ENCODE measurements at regions not wholly inside any gene's neighbourhood (a gene's known extent, or its start where the extent isn't known, plus 50 kb on each side); places are given as distances from the start of the nearest gene placed in this dataset.

DNA sequence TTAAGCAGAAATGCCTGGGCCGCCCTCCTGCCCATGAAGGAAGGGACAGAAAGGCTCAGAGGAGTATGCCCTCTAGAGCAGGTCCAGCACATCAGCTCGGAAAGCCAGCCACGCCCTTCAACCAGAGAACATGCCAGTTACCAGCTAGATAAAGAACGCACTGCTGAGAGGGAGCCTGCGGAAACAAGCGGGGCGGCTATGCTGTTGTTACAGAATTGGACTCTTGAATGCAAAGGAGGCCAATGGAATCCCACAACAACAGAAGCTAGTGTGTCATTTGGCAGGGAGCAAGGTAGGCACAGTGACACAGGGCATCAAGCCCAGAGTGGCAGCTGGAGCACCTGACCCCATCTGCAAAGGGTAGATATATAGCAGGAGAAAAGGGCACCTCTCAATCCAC, 242.9 kb upstream of the ID2 start:
- no peak for TF ChIP-seq EZH2 (IDR thresholded peaks at IDR 0.05)
- TF ChIP-seq, protein P1, sequence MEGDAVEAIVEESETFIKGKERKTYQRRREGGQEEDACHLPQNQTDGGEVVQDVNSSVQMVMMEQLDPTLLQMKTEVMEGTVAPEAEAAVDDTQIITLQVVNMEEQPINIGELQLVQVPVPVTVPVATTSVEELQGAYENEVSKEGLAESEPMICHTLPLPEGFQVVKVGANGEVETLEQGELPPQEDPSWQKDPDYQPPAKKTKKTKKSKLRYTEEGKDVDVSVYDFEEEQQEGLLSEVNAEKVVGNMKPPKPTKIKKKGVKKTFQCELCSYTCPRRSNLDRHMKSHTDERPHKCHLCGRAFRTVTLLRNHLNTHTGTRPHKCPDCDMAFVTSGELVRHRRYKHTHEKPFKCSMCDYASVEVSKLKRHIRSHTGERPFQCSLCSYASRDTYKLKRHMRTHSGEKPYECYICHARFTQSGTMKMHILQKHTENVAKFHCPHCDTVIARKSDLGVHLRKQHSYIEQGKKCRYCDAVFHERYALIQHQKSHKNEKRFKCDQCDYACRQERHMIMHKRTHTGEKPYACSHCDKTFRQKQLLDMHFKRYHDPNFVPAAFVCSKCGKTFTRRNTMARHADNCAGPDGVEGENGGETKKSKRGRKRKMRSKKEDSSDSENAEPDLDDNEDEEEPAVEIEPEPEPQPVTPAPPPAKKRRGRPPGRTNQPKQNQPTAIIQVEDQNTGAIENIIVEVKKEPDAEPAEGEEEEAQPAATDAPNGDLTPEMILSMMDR (IDR thresholded peaks at IDR 0.05), result no peak
- TF ChIP-seq EZH2phosphoT487 (IDR thresholded peaks at IDR 0.05), result no peak
- Histone ChIP-seq H2AFZ (replicated peaks) (no peak overlapping the region), H3K27me3 (no peaks in the 10 kb centered on the region), H3F3A (ENCODE audit: low read depth) (no peaks in the 10 kb centered on the region), H3K36me3 (no peaks in the 10 kb centered on the region), H3K79me2 (ENCODE audit: low read depth) (no peaks in the 10 kb centered on the region), H3K9ac (no peak overlapping the region), H3K4me2 (no peak overlapping the region), H3K4me3 (no peak overlapping the region), H3K27ac (no peak overlapping the region), H3K4me1 (no peaks in the 10 kb centered on the region), H3K9me3 (ENCODE audit: low read depth) (no peaks in the 10 kb centered on the region), H4K20me1 (ENCODE audit: low read depth) (no peaks in the 10 kb centered on the region)
- peaks cover 6% of the 10 kb centered on the region for H3K27me3 Mint-ChIP-seq (ENCODE audit: insufficient read depth, low read depth)
- H3K36me3 Mint-ChIP-seq, result peaks cover 2% of the 10 kb centered on the region
- H3K27ac Mint-ChIP-seq, result no peak overlapping the region
- H3K4me1 Mint-ChIP-seq, result no peaks in the 10 kb centered on the region
- H3K9me3 Mint-ChIP-seq, result peaks cover 13% of the 10 kb centered on the region
- no peak overlapping the region for H3K4me3 Mint-ChIP-seq
- DNase-seq (ENCODE audit: low spot score), result no peak

DNA sequence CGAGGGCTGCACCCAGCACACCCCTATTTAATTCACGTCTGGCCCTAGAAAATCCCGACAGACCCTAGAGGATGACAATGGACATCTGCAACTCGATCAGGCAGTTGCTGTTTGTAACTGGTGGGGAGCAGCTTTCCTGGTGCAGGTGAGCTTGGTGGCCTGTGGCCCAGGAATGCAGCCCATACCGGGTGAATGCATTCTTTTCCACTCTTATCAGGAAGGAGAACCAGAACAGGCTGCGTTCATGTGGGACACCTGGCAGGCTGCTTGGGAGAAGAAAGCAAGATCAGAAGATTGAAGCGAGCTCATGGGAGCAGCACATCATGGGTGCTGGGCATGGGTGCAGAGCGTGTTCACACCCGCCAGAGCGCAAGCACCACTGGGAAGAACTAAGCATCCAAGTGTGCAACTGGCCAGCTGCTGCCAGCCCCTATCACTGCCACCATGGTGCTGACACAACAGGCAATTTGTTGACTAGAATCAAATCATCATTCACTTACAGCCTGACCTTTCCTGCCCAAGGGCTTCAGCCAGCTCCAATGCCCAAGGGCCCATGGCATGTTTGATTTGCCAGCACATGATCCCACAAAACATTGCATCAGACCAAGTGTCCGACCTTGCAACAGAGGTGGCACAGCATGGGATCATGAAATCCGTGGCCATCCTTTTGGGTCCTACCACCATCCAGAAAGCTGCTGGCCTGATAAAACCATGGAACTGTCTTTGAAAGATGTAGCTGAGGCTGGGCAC, 241.7 kb upstream of the ID2 start:
- peaks cover 6% of the 10 kb centered on the region for H3K27me3 Mint-ChIP-seq (ENCODE audit: insufficient read depth, low read depth)
- Histone ChIP-seq H3K4me1 (peaks cover 6% of the 10 kb centered on the region), H4K20me1 (ENCODE audit: low read depth) (no peaks in the 10 kb centered on the region), H3K4me3 (no peak overlapping the region), H3K9me3 (ENCODE audit: low read depth) (no peaks in the 10 kb centered on the region), H3K27ac (no peak overlapping the region), H3K27me3 (no peaks in the 10 kb centered on the region), H3K9ac (no peak overlapping the region), H3K79me2 (ENCODE audit: low read depth) (no peaks in the 10 kb centered on the region), H2AFZ (replicated peaks) (no peak overlapping the region), H3K4me2 (no peak overlapping the region), H3F3A (ENCODE audit: low read depth) (peaks cover 3% of the 10 kb centered on the region), H3K36me3 (no peaks in the 10 kb centered on the region)
- peaks cover 12% of the 10 kb centered on the region for H3K9me3 Mint-ChIP-seq
- no peak overlapping the region for H3K4me3 Mint-ChIP-seq
- H3K27ac Mint-ChIP-seq, result peak overlapping the region; percentile 29
- no peak for DNase-seq (ENCODE audit: low spot score)
- peaks cover 2% of the 10 kb centered on the region for H3K4me1 Mint-ChIP-seq
- TF ChIP-seq, protein P1 (IDR thresholded peaks at IDR 0.05), result no peak
- no peak for TF ChIP-seq EZH2phosphoT487 (IDR thresholded peaks at IDR 0.05)
- H3K36me3 Mint-ChIP-seq, result peaks cover 2% of the 10 kb centered on the region

DNA sequence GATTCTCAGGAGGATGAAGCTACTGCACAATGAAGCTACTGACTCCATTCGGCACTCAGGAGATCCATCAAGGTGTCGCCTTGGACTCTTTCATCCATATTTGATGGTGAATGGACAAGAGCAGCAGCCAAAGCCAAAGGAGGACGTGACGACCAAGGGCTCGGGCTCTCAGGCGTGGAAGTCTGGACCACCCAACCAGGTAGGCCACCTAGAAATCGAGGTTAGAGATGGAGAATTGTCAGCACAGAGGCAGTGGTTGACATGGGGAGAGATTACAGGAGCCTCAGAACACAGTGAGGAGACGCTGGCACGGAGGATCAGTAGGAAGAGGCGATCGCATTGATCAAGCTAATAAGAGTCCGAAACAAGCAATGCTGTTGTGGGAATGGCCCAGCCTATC, 240.5 kb upstream of the ID2 start:
- no peak for TF ChIP-seq EZH2phosphoT487 (IDR thresholded peaks at IDR 0.05)
- TF ChIP-seq EZH2 (IDR thresholded peaks at IDR 0.05), result no peak
- TF ChIP-seq, protein P1 (IDR thresholded peaks at IDR 0.05), result no peak
- no peak overlapping the region for H3K27ac Mint-ChIP-seq

More for the DNA sequence above, 240.5 kb upstream of the ID2 start:
- Mint-ChIP-seq H3K27me3 (ENCODE audit: insufficient read depth, low read depth) (peaks cover 6% of the 10 kb centered on the region), H3K36me3 (peaks cover 2% of the 10 kb centered on the region), H3K9me3 (peaks cover 12% of the 10 kb centered on the region), H3K4me3 (no peak overlapping the region), H3K4me1 (peaks cover 7% of the 10 kb centered on the region)
- Histone ChIP-seq H3K4me3 (no peak overlapping the region), H3K27ac (no peak overlapping the region), H3K4me2 (no peak overlapping the region), H4K20me1 (ENCODE audit: low read depth) (no peaks in the 10 kb centered on the region), H3K9ac (no peak overlapping the region), H3K27me3 (no peaks in the 10 kb centered on the region), H3K36me3 (no peaks in the 10 kb centered on the region), H2AFZ (replicated peaks) (no peak overlapping the region), H3K4me1 (peaks cover 12% of the 10 kb centered on the region), H3F3A (ENCODE audit: low read depth) (peaks cover 7% of the 10 kb centered on the region), H3K79me2 (ENCODE audit: low read depth) (no peaks in the 10 kb centered on the region), H3K9me3 (ENCODE audit: low read depth) (no peaks in the 10 kb centered on the region)
- DNase-seq (ENCODE audit: low spot score), result no peak
